K562 (cell line): ENCODE measurements at regions not wholly inside any gene's neighbourhood (a gene's known extent, or its start where the extent isn't known, plus 50 kb on each side); places are given as distances from the start of the nearest gene placed in this dataset.

Experiments
- ATAC-seq: fragments of 200-7000 bp; cut with Tn5 transposase; 3 replicates; pipeline ENCODE4 v1.9.1; 2020; ENCODE audit warnings: moderate library complexity
- BruUV-seq: library from RNA; stranded (reverse); fragments of 400-500 nt; replicated peaks from 2 replicates; lab custom pipeline; 2021; lab: Mats Ljungman, UMichigan
- CTCF ChIA-PET: fragments of 300-600 bp; formaldehyde crosslinking; extraction: SDS; loops from one replicate; lab custom pipeline; 2021; ENCODE audit warnings: low intra/inter-chr PET ratio; lab: Yijun Ruan, JAX
- POLR2A ChIA-PET: fragments of 300-600, 350-650 bp; sonication (Branson Sonifier 250); formaldehyde crosslinking; extraction: SDS; loops from one replicate; lab custom pipeline; 2021; ENCODE audit warnings: antibody characterized with exemption, inconsistent platforms; lab: Yijun Ruan, JAX
- DNase-seq, 4 experiments: peaks; one replicate each; pipeline versions ENCODE4 v3.0.0 to v3.0.0-alpha.2; 2011 to 2018; ENCODE audit warnings: low spot score in 3 of 4, mixed read lengths in 3 of 4; ENCODE audit errors: extremely low read depth in 1 of 4
- FAIRE-seq: peaks from 2 replicates; lab custom pipeline; 2011; peaks lifted over from hg19 to GRCh38; lab: Jason Lieb, UNC
- H2AFZ ChIP-seq: 2 replicates; pipeline ENCODE4 v1.6.0; 2011; ENCODE audit warnings: low read depth, low read length, control low read depth, inconsistent platforms
- H3K27ac ChIP-seq: fragments of 200-600 bp; 3 replicates; pipeline ENCODE4 v1.8.0; 2011; ENCODE audit warnings: low read depth, mild to moderate bottlenecking, control low read depth, inconsistent platforms, low read length, moderate library complexity, mixed read lengths; ENCODE audit errors: extremely low read depth
- H3K27me3 ChIP-seq, 2 experiments: fragments of 300-600 bp in 1 of 2; 2 replicates in 1 of 2; 3 replicates in 1 of 2; pipeline versions ENCODE4 v1.6.0 to v1.8.0; 2011; ENCODE audit warnings: inconsistent platforms in 2 of 2, low read length in 2 of 2, mild to moderate bottlenecking in 1 of 2, mixed read lengths in 1 of 2, moderate library complexity in 1 of 2; ENCODE audit not compliant: control insufficient read depth in 2 of 2, insufficient read depth in 2 of 2
- H3K36me3 ChIP-seq: fragments of 300-600 bp; 3 replicates; pipeline ENCODE4 v1.8.0; 2011; ENCODE audit warnings: mild to moderate bottlenecking, low read length, inconsistent platforms; ENCODE audit not compliant: control insufficient read depth, insufficient read depth
- H3K4me1 ChIP-seq, 2 experiments: fragments of 200-600 bp in 1 of 2; replicated peaks in 1 of 2; 2 replicates in 1 of 2; 3 replicates in 1 of 2; pipeline versions ENCODE4 v1.5.1 to v1.8.0; 2011; ENCODE audit warnings: inconsistent platforms in 2 of 2, low read length in 2 of 2, mild to moderate bottlenecking in 1 of 2, mixed read lengths in 1 of 2, moderate library complexity in 1 of 2; ENCODE audit not compliant: control insufficient read depth in 2 of 2, insufficient read depth in 2 of 2
- H3K4me2 ChIP-seq: 2 replicates; pipeline ENCODE4 v1.6.1; 2011; ENCODE audit warnings: low read length, control low read depth, inconsistent platforms, mixed read lengths; ENCODE audit not compliant: insufficient read depth
- H3K4me3 ChIP-seq: fragments of 200-600 bp; sonication (generic), shearing (Covaris generic); 2 replicates; pipeline ENCODE4 v1.5.1; 2016; ENCODE audit warnings: control low read depth, inconsistent platforms
- H3K79me2 ChIP-seq: fragments of 200-600 bp; 3 replicates; pipeline ENCODE4 v1.8.0; 2011; ENCODE audit warnings: low read length, inconsistent platforms; ENCODE audit not compliant: control insufficient read depth, insufficient read depth
- H3K9ac ChIP-seq, 2 experiments: 2 replicates each; pipeline versions ENCODE4 v1.6.0 to v1.6.1; 2011; ENCODE audit warnings: low read depth in 2 of 2, low read length in 2 of 2, control low read depth in 1 of 2, inconsistent platforms in 1 of 2, mild to moderate bottlenecking in 1 of 2, mixed read lengths in 1 of 2; ENCODE audit not compliant: insufficient read depth in 1 of 2
- H3K9me1 ChIP-seq: one replicate; pipeline ENCODE4 v1.6.0; 2011; ENCODE audit warnings: inconsistent platforms, mild to moderate bottlenecking, low read length, moderate library complexity; ENCODE audit not compliant: control insufficient read depth, insufficient read depth
- H3K9me3 ChIP-seq: replicated peaks from 2 replicates; pipeline ENCODE4 v1.5.1; 2011; ENCODE audit warnings: low read depth, low read length, inconsistent platforms; ENCODE audit not compliant: control insufficient read depth, insufficient read depth
- H4K20me1 ChIP-seq: replicated peaks from 2 replicates; pipeline ENCODE4 v1.6.1; 2011; ENCODE audit warnings: low read length, inconsistent platforms, mixed read lengths; ENCODE audit not compliant: control insufficient read depth, insufficient read depth
- FOXA1 ChIP-seq: fragments of 450-650 bp; IDR thresholded peaks from 2 replicates; pipeline ENCODE4 v1.6.1; 2016; ENCODE audit warnings: mild to moderate bottlenecking, borderline replicate concordance
- GMEB1 ChIP-seq: fragments of 250-450 bp; sonication (Bioruptor Pico); IDR thresholded peaks from 2 replicates; pipeline ENCODE4 v1.4.0; 2020; ENCODE audit warnings: mild to moderate bottlenecking
- MECOM ChIP-seq: fragments of 250-450 bp; sonication (Bioruptor Pico); IDR thresholded peaks from 2 replicates; pipeline ENCODE4 v1.8.0; 2022; ENCODE audit warnings: inconsistent platforms
- NFXL1 ChIP-seq: fragments of 450-650 bp; formaldehyde crosslinking; IDR thresholded peaks from 2 replicates; pipeline ENCODE4 v1.4.0; 2021; ENCODE audit warnings: mild to moderate bottlenecking
- ZNF143 ChIP-seq: sonication (generic); formaldehyde crosslinking; IDR thresholded peaks from 2 replicates; pipeline ENCODE4 v1.9.0; 2022; ENCODE audit warnings: mild to moderate bottlenecking, missing genetic modification reagents
- ZNF316 ChIP-seq: fragments of 450-650 bp; IDR thresholded peaks from 2 replicates; pipeline ENCODE4 v1.6.1; 2016
- WGBS: fragments of 100-300 bp; shearing (Covaris generic); methylation state at CpG from one replicate; pipeline ENCODE4 v1.1.6; 2016; ENCODE audit warnings: low coverage, mixed read lengths; ENCODE audit not compliant: insufficient coverage; ENCODE audit errors: missing lambda C conversion rate; 5-methylcytosine and 5-hydroxymethylcytosine counted together
- in situ Hi-C: fragments of 300-500 bp; cut with MboI; formaldehyde crosslinking; loops from 4 replicates; pipeline ENCODE4 v1.15.0; 2018; ENCODE audit warnings: inconsistent platforms, mixed read lengths
- intact Hi-C: fragments of 100-400 bp; cut with micrococcal nuclease; formaldehyde crosslinking; loops from 2 replicates; pipeline ENCODE4 v1.14.2; 2022
- TF ChIP-seq, protein P1 (sequence below): fragments of 200-800 bp; sonication (Bioruptor generic); IDR thresholded peaks from 2 replicates; pipeline ENCODE4 v1.6.1; 2017; ENCODE audit warnings: missing genetic modification characterization, missing compliant biosample characterization

DNA sequence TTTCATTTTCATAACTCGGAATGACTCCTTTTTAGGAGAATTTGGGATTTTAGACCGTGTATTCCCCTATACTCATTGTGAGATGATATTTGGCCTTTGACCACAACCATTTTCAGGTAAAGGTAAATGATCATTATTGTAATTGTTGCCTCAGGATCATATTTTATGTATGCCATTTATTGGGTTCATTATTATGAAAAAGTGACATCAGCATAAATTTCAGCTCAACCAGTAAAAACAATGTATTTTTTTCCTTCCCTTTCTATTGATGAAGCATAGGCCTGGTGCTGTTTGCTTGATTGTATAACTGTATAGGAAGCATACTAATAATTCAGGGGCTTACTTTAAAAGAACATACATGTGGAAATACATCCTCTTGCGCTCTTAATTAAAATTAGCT, 832.9 kb upstream of the FANCL start:
- Histone ChIP-seq H3K79me2 (no peaks in the 10 kb centered on the region), H3K27ac (no peak overlapping the region), H3K36me3 (no peaks in the 10 kb centered on the region), H3K9ac (no peak overlapping the region), H4K20me1 (no peaks in the 10 kb centered on the region), H3K4me1 (no peaks in the 10 kb centered on the region), H3K4me3 (no peak overlapping the region), H3K9me3 (no peaks in the 10 kb centered on the region), H3K27me3 (no peaks in the 10 kb centered on the region), H2AFZ (no peak overlapping the region), H3K9me1 (no peaks in the 10 kb centered on the region), H3K4me2 (no peak overlapping the region)
- BruUV-seq, result no TSS peak
- in situ Hi-C loops, result no loop called here
- no peak for FAIRE-seq
- ChIA-PET POLR2A (no interaction called here), CTCF (no interaction called here)
- 4% methylated on average over 3 of the region's 3 CpGs for WGBS
- DNase-seq, result no peak
- ATAC-seq, result no peak
- TF ChIP-seq ZNF316, result peak; percentile 48
- TF ChIP-seq, protein P1, sequence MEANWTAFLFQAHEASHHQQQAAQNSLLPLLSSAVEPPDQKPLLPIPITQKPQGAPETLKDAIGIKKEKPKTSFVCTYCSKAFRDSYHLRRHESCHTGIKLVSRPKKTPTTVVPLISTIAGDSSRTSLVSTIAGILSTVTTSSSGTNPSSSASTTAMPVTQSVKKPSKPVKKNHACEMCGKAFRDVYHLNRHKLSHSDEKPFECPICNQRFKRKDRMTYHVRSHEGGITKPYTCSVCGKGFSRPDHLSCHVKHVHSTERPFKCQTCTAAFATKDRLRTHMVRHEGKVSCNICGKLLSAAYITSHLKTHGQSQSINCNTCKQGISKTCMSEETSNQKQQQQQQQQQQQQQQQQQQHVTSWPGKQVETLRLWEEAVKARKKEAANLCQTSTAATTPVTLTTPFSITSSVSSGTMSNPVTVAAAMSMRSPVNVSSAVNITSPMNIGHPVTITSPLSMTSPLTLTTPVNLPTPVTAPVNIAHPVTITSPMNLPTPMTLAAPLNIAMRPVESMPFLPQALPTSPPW, result no peak
- intact Hi-C loops, result no loop called here

GRCh38 chr2:59073286-59073685, 832.2 kb upstream of the FANCL start:
- ChIA-PET POLR2A (no interaction called here), CTCF (no interaction called here)
- DNase-seq (no peak), FAIRE-seq (no peak), ATAC-seq (no peak)
- H3K27me3 ChIP-seq, result no peaks in the 10 kb centered on the region
- H3K4me3 ChIP-seq, result no peak overlapping the region
- no peaks in the 10 kb centered on the region for H3K4me1 ChIP-seq
- no peaks in the 10 kb centered on the region for H3K9me1 ChIP-seq
- no peak overlapping the region for H3K27ac ChIP-seq
- H2AFZ ChIP-seq, result no peak overlapping the region
- no peaks in the 10 kb centered on the region for H3K36me3 ChIP-seq
- 10% methylated on average over 6 of the region's 6 CpGs for WGBS
- H3K4me2 ChIP-seq, result no peak overlapping the region
- no peaks in the 10 kb centered on the region for H3K9me3 ChIP-seq
- TF ChIP-seq GMEB1 (CRISPR knock-in tag), result no peak
- no peak for TF ChIP-seq FOXA1
- no peak for TF ChIP-seq ZNF143 (CRISPR knock-in tag)
- no peak for TF ChIP-seq NFXL1 (CRISPR knock-in tag)
- no peak for TF ChIP-seq MECOM
- no peaks in the 10 kb centered on the region for H3K79me2 ChIP-seq
- no peak overlapping the region for H3K9ac ChIP-seq
- BruUV-seq, result no TSS peak
- in situ Hi-C loops (no loop called here), intact Hi-C loops (no loop called here)
- no peaks in the 10 kb centered on the region for H4K20me1 ChIP-seq
